ENCODE measurements at regions not wholly inside any gene's neighbourhood (a gene's known extent, or its start where the extent isn't known, plus 50 kb on each side); places are given as distances from the start of the nearest gene placed in this dataset.
"Not testable (repeated sequence)": the region's sequence is repeated elsewhere in the genome, so short reads cannot be mapped to it uniquely, and the experiment has no call there.

DNA sequence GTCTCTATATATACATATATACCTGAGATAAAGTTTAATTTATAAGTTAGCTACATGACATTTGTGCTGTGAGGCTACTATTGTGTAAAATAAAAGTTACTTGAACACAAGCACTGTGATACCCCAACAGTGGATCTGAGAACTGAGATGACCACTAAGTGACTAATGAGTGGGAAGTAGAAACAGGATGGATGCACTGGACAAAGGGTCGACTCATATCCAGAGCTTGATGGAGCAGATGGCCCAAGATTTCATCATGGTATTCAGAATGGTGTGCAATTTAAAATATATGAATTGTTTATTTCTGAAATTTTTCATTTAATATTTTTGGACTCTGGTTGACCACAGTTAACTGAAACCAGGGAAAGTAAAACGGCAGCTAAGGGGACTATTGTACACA is 908.6 kb upstream of the MDGA2 start:
- no peak for DNase-seq (ENCODE audit: low read depth in 2 of 2)

DNA sequence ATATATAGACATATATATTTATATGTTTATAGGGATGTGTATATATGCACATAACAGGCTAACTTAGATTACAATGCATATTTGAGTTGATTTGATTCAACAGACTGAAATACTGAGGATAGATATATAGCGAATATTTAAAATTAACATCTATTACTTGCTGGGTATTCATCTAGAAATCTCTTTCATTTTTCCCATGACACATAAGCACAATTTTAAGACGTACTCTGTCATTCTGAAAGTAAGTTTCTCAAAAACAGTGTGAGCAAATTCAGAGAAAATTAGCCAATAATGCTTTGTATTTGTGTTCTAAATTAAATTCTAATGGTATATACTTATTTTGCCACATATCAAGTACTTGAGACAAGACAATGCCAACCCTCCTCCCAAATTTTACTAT is 907.5 kb upstream of the MDGA2 start:
- DNase-seq (ENCODE audit: low read depth in 2 of 2), result no peak

DNA sequence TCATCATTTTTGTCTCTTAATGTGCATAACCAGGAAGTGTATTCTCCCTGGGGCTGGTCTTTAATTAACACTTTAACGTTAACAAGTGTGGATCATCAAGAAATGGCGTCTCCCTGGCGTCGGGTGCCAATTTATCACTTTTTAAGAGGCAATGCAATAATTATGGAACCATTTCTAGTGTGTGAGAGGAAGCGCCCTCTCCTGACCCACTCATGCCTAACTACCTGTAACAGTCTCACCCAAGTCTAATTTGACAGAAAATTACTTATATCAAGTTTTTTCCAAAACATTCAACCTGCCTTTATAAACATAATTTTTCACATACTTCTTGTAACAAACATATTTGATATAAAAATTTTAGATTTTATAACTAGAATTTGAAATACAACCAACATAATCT is 905.3 kb upstream of the MDGA2 start:
- no peak for DNase-seq (ENCODE audit: low read depth in 2 of 2)

DNA sequence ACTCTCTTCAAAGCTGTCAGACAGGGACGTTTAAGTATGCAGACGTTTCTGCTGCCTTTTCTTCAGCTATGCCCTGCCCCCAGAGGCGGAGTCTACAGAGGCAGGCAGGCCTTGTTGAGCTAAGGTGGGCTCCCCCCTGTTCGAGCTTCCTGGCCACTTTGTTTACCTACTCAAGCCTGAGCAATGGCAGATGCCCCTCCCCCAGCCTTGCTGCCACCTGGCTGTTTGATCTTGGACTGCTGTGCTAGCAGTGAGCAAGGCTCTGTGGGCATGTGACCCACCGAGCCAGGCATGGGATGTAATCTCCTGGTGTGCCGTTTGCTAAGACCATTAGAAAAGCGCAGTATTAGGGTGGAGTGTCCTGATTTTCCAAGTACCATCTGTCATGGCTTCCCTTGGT is 900.4 kb upstream of the MDGA2 start:
- no peak for DNase-seq (ENCODE audit: low read depth in 2 of 2)

DNA sequence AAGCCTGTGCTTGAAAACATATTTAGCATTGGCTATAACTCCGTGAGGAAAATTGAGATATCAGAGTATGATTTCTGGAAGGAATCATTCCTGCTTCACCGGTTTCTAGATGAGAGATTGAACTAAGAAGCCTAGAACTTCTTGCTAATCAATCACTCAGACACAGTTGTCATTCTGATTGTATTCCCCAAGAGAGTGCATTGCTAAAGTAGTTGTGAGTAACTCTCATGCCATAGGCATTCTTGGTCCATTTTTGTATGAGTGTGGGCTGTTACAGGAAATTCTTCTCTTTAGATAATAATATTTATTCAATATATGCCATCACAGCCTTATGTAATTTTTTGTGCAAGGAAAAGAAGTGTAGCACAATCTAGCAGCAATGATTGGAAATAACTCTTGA is 893.3 kb upstream of the MDGA2 start:
- DNase-seq (ENCODE audit: low read depth in 2 of 2), result no peak

DNA sequence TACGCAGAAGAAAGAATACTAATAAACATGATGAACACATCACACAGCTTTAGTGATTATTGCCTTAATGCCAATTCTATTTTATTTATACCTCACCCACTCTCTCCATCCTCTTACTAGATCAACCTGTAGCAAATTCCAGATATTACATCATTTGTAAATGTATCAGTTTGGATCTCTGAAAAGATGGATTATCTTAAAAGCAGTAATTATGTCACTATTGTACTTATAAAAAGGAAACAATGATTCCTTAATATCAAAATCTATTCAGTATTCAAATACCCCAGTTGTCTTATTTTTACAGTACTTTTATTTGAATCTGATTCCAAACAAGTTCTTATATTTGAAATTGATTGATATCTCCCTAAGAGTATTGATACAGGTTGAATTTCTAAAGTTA is 892.8 kb upstream of the MDGA2 start:
- no peak for DNase-seq (ENCODE audit: low read depth in 2 of 2)

DNA sequence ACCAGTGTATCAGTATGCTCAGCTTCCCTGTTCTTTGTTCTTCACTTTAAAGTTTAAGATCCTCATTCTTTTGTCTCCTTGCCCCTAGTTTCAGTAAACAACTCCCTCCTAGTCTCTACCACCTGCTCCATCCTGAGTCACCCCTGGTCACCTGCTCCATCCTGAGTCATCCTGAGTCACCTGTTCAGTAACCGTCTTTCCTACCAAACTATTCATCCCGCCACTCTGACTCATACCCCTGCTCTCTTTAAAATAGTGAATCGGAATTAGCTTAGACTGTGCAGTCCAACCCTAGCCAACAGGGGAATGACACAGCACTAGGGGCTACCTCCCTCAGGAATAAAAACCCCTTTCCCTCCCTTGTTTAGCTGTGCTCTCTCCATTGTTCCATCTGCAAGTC is 888.1 kb upstream of the MDGA2 start:
- no peak for DNase-seq (ENCODE audit: low read depth in 2 of 2)

DNA sequence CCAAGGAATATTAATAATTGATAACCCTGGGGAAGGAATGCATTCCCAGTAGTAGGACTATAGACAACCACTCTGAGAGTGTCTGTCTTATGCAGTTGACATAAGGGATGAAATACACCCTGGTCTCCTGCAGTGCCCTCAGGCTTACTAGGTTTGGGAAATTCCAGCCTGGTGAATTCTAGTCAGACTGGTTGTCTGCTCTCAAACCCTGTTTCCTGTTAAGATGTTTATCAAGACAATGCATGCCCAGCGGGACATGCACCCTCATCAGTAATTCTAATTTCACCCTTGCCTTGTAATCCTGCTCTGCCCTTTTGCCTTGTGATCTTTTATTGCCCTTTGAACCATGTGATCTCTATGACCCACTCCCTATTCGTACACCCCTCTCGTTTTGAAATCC is 886.0 kb upstream of the MDGA2 start:
- not testable (repeated sequence) for DNase-seq (ENCODE audit: low read depth in 2 of 2)

DNA sequence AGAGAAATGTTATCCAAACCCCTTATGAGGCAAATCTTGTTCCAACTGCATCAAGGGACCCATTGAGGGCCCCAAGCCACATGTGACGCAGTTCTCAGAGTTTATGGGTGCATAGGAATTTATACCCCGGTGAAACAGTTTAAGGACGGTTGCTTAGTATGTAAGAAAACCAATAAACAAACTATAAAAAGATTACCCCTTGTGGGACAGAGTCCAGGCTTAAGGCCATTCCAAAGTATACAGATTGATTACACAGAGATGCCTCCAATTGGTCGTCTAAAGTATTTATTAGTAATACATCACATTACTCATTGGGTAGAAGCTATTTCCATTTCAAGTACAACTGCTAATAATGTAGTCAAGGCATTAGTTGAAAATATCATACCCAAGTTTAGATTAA is 885.0 kb upstream of the MDGA2 start:
- DNase-seq (ENCODE audit: low read depth in 2 of 2), result no peak

DNA sequence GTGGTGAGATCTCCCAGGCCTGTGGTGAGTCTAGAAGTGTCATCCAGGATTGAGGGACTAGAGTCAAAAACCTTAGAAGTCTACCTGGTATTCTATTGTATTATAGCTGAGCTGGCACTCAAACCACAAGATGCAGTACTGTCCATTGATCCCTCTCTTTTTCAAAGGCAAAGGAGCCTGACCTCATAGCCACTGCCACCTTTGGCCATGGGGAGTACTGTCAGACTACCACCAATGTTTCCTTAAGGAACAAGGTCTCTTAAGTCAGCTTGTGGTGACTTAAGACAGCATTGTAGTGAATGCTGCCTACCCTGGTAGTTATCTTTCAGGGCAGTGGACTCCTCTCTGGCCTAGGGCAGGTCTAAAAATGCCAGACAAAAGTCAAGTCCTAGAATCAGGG is 878.0 kb upstream of the MDGA2 start:
- DNase-seq (ENCODE audit: low read depth in 2 of 2), result no peak

DNA sequence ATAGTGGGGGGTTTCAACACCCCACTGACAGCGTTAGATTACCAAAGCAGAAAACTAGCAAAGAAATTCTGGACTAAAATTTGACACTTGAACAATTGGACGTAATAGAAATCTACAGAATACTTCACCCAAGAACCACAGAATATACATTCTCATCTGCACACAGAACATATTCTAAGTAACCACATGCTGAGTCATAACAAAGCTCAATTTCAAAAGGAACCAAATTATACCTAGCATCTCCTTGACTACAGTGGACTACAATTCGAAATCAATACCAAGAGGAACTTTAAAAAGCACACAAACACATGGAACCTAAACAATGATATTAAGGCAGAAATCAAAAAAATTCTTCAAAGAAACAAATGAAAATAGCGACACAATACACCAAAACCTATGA is 871.6 kb upstream of the MDGA2 start:
- DNase-seq (ENCODE audit: low read depth in 2 of 2), result no peak

DNA sequence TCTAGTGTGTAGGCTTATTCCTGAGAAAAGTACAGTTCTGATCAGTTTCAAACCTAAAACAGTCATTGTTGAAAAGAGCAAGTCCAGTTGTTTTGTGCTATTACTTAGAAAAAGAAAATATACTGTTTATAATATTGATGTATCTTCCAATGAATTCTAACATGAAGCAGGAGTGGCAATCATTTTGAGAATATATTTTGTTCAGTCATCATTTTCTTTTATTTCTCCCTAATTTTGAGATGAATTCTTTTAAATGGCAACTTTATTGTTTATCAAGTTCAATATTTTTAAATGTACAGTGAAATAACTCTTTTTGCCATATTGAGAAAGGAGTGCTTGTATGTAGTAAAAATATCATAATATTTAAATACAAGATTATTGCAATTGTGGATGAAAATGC is 862.2 kb upstream of the MDGA2 start:
- no peak for DNase-seq (ENCODE audit: low read depth in 2 of 2)

DNA sequence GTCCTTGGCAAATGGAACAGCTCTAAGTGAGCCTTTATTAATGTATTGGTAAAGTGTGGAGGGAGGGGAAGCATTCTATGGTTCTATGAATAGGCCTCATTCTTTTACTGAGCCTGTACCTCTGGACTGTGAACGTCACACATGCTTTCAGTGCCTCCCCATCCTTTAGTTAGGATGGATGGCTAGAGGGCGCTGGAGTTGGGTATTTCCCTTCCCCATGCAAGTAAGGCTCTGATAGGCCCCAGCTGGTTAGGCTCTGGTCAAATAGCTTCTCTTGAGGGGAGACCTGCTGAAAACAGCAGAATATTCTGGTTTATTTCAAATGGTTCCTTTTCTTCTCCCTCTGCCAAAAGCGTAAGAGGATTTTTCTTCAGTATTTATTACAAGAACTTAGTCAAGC is 860.9 kb upstream of the MDGA2 start:
- DNase-seq (ENCODE audit: low read depth in 2 of 2), result no peak

DNA sequence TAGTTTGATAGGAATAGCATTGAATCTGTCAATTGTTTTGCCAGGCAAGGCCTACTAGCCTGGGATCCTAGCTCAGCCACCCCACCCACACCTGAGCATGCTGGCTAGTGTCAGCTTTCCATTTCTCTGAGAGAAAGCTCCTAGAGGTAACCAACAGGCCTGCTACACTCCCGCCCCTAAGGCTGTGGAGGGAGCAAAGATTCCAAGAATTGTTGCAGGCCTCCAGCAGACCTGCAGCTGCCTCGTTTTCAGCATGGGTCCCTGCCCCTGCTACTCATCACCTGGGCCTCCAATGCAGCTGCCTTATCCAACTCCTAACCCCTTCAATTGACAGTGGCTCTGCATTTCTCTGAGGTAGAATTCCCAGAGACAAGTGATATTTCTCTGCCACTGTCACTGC is 852.4 kb upstream of the MDGA2 start:
- DNase-seq (ENCODE audit: low read depth in 2 of 2), result no peak

DNA sequence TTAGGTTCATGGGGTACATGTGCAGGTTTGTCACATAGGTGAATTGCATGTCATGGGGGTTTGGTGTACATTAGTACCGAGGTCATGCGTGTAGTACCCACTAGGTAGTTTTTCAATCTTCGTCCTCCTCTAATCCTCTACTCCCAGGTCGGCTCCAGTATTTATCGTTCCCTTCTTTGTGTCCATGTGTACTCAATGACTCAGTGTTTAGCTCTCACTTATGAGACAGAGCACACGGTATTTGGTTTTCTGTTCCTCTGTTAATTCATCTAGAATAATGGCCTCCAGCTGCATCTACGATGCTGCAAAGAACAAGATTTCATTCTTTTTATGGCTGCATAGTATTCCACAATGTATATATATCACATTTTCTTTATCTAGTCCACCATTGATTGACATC is 850.9 kb upstream of the MDGA2 start:
- no peak for DNase-seq (ENCODE audit: low read depth in 2 of 2)

DNA sequence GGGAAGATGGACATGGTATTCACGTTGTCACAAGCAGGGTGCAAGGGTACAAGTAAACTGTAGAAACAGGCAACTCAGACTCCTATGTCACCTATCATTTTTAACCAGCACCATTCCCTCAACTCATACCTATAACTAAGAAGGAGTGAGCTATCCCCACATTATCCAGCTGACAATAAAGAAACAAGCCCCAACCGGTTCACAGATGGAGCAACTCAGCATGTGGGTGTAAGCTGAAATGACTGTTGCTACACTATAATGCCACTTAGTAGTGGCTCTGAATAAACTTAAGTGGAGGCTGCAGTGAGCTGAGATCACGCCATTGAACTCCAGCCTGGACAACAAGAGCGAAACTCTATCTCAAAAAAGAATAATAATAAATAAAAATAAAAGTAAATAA is 829.5 kb upstream of the MDGA2 start:
- DNase-seq (ENCODE audit: low read depth in 2 of 2), result no peak

DNA sequence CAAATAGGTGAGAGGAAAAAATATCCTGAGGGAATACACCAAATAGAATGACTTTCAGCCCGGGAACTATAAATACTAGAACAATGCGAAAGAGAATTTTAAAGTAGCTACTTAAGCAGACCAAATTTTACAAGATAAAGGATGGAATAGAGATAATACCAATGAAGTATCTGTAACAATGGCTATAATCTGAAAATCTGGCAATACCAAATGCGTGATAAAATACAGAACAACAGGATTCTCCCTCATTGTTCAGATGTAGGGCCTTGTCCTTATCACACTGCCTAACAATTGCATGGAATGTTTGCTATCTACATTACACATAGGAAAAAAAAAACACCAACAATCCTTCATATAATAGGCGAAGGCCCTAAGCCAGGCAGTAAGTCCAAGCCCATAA is 815.4 kb upstream of the MDGA2 start:
- DNase-seq (ENCODE audit: low read depth in 2 of 2), result no peak

DNA sequence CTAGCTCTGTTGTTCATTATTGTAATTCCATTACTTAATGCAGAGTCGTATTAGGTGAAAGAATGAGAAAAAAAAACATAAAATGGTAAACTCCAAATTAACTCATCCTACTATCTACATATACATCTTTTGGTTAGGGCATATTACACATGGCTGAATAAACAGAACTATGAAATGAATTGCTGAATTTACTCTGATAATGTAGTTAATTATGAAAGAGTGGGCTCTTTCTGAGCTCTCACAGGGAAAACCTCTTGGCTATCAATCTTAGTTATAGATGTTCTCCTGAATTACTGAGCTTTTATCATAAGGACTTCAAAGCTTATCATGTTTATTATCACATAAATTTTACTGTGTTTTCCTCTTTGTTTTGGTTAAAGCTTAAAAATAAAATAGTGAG is 798.5 kb upstream of the MDGA2 start:
- DNase-seq (ENCODE audit: low read depth in 2 of 2), result no peak

DNA sequence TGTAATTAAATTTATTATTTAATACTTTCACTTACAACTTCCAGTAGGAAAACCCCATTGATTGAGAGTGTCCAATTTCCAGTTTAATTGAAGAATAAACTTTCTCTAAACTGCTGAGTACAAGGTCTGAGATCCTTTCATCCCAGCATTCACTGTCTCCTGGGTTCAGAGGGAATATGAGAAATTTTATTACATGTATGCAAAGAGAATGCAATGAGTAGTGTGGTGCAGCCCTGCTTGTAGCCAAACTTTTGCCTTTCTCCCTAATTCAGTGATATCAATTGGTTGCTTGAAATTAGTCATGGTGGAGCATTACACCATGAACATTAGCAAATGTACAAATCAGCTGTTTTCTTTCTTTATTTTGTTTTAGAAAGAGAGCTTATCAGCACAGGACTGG is 780.6 kb upstream of the MDGA2 start:
- DNase-seq (ENCODE audit: low read depth in 2 of 2), result no peak

DNA sequence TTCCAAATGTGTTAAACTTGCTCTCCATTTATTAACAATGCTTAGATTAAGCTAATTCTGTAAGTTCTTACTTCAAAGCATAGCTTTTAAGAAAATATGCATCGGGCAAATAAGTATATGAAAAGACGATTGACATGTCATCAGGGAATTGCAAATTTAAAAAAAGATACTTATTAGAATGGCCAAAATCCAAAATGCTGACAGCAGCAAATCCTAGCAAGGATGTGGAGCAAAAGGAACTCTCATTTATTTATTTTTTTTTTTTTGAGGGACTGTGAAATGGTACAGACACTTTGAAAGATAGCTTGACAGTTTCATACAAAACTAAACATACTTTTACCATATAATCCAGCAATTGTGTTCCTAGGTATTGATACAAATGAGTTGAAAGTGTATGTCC is 779.5 kb upstream of the MDGA2 start:
- no peak for DNase-seq (ENCODE audit: low read depth in 2 of 2)

DNA sequence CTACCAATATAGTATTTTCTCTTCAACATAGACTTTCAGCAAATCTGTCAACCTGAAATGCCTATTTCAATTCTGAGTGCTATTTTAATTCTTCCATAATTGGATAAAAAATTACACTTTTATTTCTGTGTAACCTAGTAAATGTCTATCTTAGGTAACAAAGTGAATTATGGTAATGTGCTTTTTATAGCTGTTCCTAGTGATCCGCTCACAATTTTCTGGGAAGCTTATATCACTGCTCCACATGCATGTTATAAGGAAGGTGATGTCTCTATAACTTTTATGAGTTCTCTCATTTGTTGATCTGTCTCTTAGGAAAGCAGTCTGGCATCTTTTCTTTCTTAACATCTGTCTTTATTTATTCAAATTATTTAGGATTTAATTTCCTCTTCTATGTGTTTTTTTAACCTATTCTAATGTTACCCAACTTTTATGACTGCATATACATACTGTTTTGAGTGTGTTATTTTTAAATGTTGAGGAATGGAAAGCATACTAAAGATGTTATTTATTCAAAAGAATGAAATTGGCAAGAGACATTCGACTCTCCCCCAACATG is 777.1 kb upstream of the MDGA2 start:
- DNase-seq (ENCODE audit: low read depth in 2 of 2), result no peak

DNA sequence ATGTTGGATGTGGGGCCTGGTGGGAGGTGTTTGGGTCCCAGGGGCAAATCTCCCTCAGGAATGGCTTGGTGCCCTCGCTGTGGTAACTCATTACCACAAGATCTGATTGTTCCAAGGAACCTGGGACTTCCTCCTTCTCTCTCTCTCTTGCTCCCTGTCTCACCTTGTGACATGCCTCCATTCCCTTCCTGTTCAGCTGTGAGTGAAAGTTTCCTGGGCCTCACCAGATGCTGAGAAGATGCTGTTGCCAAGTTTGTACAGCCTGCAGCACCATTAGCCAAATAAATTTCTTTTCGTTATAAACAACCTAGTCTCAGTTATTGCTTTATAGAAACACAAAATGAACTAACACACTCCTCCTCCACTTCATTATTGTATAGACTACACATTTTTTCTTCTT is 759.8 kb upstream of the MDGA2 start:
- DNase-seq (ENCODE audit: low read depth in 2 of 2), result no peak

DNA sequence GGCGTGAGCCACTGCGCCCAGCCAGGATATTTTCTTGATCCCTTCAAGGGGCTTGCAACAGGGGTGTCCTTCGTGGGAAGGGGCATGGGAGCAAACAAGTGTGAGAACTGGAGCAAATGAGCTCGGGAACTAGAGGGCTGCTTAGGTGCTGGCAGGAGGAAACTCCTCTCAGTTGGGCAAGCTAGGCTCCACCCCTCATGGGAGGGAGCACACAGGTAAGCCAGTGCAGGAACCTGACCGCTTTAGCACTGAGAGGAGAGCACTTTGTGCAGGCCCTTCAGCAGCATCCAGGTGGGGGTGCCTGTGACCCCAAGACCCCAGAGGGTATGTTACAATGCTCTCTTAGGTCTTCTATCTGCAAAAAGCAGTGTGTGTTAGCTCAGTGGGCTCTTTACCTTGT is 755.4 kb upstream of the MDGA2 start:
- no peak for DNase-seq (ENCODE audit: low read depth in 2 of 2)

DNA sequence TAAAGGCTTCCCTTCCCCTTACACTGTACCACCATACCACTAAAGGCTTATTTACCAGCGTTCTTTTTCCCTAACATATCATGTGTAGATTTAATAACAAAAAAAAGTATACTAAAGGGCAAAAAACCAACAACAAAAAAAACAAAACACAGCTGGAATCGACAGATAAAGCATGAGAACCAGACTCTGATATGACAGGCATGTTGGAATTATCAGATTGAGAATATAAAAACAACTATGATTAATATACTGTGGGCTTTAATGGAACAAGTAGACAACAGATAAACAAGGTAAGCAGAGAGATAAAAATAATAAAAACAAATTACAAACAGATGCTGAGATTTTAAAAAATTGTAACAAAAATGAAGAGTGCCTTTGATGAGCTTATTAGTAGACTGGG is 754.1 kb upstream of the MDGA2 start:
- no peak for DNase-seq (ENCODE audit: low read depth in 2 of 2)
